ENCODE measurements at regions not wholly inside any gene's neighbourhood (a gene's known extent, or its start where the extent isn't known, plus 50 kb on each side); places are given as distances from the start of the nearest gene placed in this dataset.
"Not testable (repeated sequence)": the region's sequence is repeated elsewhere in the genome, so short reads cannot be mapped to it uniquely, and the experiment has no call there.

GRCh38 chr1:78715181-78715661 is 65.6 kb downstream of the IFI44 start:
- ATAC-seq (no peak), DNase-seq (no peak)
- H3K27ac Mint-ChIP-seq, result no peak overlapping the region
- no peaks in the 10 kb centered on the region for H3K9me3 Mint-ChIP-seq
- H3K27me3 Mint-ChIP-seq, result peaks cover 8% of the 10 kb centered on the region
- H3K4me1 Mint-ChIP-seq, result no peaks in the 10 kb centered on the region
- no peak overlapping the region for H3K4me3 Mint-ChIP-seq

GRCh38 chr1:78716186-78716585 is 66.6 kb downstream of the IFI44 start:
- Mint-ChIP-seq H3K27me3 (peaks cover 5% of the 10 kb centered on the region), H3K4me3 (no peak overlapping the region), H3K4me1 (no peaks in the 10 kb centered on the region), H3K27ac (no peak overlapping the region), H3K9me3 (no peaks in the 10 kb centered on the region)
- DNase-seq (no peak), ATAC-seq (no peak)

DNA sequence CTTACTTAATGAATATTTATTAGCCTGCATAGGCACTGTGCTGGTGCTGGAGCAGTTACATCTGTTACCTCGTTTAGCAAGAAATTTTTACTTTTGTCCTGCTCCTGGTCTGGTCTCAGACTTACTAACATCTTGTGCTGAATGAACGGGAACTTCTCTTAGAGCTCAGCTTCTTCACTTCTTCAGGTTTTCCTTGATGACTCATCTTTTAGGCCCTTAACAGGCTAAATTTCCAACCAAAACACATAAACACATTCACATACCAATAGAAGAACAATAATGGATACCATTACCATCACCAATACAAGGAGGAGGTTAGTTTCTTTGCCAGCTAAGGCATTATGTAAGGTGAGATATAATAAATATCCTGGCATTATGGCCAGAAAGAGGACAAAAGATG is 68.9 kb downstream of the IFI44 start:
- H3K9me3 Mint-ChIP-seq, result no peaks in the 10 kb centered on the region

DNA sequence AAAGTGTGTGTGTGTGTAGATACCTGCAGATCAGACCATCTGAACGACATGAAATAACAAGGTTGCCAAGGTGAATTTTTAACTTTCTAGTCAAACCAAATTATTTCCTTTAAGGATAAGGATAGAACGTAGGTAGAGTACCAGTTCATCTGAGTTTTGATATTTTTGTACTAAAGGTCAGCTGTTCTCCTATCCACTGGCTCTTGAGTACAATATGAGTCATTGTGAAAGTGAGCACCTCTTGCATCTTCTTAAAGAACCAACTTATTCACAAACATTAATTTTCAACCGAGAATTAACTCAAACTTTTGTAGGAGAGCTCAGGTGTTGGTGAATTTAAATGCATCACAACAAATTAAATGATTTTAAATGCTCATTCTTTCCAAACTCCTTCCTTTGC is 71.5 kb downstream of the IFI44 start:
- Mint-ChIP-seq H3K4me1 (no peaks in the 10 kb centered on the region), H3K27ac (no peak overlapping the region), H3K9me3 (no peaks in the 10 kb centered on the region), H3K4me3 (no peak overlapping the region), H3K27me3 (no peaks in the 10 kb centered on the region)
- DNase-seq (no peak), ATAC-seq (no peak)

More for the DNA sequence above, 68.9 kb downstream of the IFI44 start:
- no peak for ATAC-seq
- Mint-ChIP-seq H3K4me1 (no peaks in the 10 kb centered on the region), H3K27ac (no peak overlapping the region), H3K4me3 (no peak overlapping the region), H3K27me3 (peaks cover 5% of the 10 kb centered on the region)
- no peak for DNase-seq

GRCh38 chr1:78722105-78722504 is 72.5 kb downstream of the IFI44 start:
- Mint-ChIP-seq H3K9me3 (no peaks in the 10 kb centered on the region), H3K27me3 (no peaks in the 10 kb centered on the region), H3K4me3 (no peak overlapping the region), H3K4me1 (no peaks in the 10 kb centered on the region), H3K27ac (no peak overlapping the region)
- DNase-seq, result no peak
- no peak for ATAC-seq

GRCh38 chr1:78722521-78722920 is 72.9 kb downstream of the IFI44 start:
- H3K27ac Mint-ChIP-seq, result peak overlapping the region in 1 of 2 donors; percentile 56
- ATAC-seq (no peak), DNase-seq (no peak)
- H3K9me3 Mint-ChIP-seq, result no peaks in the 10 kb centered on the region
- no peak overlapping the region for H3K4me3 Mint-ChIP-seq
- H3K27me3 Mint-ChIP-seq, result no peaks in the 10 kb centered on the region
- no peaks in the 10 kb centered on the region for H3K4me1 Mint-ChIP-seq

DNA sequence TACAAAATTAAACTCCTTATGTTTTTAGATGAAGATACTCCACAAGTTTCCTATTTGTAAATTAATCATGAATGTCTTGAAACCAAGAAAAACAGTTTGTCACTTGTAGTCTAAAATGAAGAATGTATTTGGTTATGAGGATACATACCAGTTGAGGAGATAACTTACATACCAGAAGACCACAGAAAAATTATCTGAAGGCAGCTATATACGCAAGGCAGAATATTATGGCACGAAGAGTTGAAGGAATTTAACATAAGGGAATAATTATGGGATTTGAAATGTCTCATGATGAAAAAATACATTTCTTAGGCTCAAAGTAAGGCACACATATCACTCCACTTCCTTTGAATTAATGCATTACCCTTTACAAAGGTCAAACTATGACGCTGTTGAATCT is 73.3 kb downstream of the IFI44 start:
- ATAC-seq, result no peak
- Mint-ChIP-seq H3K4me1 (no peaks in the 10 kb centered on the region), H3K27ac (no peak overlapping the region), H3K9me3 (no peaks in the 10 kb centered on the region), H3K27me3 (no peaks in the 10 kb centered on the region), H3K4me3 (no peak overlapping the region)
- no peak for DNase-seq

GRCh38 chr1:78726686-78727085 is 77.1 kb downstream of the IFI44 start:
- Mint-ChIP-seq H3K27me3 (peaks cover 12% of the 10 kb centered on the region), H3K4me1 (no peaks in the 10 kb centered on the region), H3K9me3 (no peaks in the 10 kb centered on the region), H3K4me3 (no peak overlapping the region), H3K27ac (peak overlapping the region in 1 of 2 donors; percentile 33)
- DNase-seq (no peak), ATAC-seq (no peak)

DNA sequence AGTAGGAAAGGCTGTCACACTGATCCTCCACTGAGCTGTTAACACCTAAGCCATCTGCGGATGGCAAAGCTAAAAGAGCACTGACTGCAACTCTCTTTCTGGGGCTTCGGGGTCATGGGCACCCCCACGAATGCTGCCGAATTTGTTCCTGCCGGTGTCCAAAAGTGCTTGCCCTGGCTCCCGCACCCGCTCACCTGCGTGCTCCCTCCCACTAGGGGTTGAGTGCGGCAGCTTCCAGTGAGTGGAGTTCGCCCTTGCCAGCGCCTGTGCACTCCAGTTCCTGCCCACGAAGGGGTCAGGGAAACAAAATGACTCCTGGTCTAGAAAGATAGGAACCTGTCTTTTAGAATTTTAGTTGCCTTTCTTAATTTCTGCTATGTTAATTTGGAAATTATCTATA is 78.7 kb downstream of the IFI44 start:
- DNase-seq (no peak), ATAC-seq (no peak)
- no peak overlapping the region for H3K4me3 Mint-ChIP-seq
- H3K9me3 Mint-ChIP-seq, result no peaks in the 10 kb centered on the region
- no peak overlapping the region for H3K27ac Mint-ChIP-seq
- peaks cover 12% of the 10 kb centered on the region for H3K27me3 Mint-ChIP-seq
- H3K4me1 Mint-ChIP-seq, result no peaks in the 10 kb centered on the region

DNA sequence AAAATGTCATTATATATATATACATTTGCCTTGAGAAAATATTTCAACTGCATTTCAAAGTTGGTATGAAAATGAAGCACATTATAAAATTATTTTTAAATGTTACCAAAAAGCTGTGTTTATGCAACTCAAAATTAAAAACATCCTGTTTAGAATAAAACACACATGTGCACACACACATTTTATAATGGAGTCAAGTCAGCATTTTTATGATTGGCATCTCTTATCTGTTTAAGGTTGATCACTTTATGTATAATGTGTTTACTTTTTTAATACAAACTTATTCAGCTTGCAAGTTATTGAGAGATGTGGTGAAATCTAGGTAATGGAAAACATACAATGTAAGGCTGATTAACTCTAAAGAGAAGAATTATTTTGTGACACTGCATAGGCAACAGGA is 80.4 kb downstream of the IFI44 start:
- ATAC-seq (no peak), DNase-seq (no peak)
- Mint-ChIP-seq H3K9me3 (no peaks in the 10 kb centered on the region), H3K27me3 (peaks cover 12% of the 10 kb centered on the region), H3K27ac (no peak overlapping the region), H3K4me1 (no peaks in the 10 kb centered on the region), H3K4me3 (no peak overlapping the region)

- Mint-ChIP-seq H3K4me3 (no peak overlapping the region), H3K4me1 (no peaks in the 10 kb centered on the region), H3K27me3 (peaks cover 12% of the 10 kb centered on the region), H3K27ac (no peak overlapping the region), H3K9me3 (no peaks in the 10 kb centered on the region)
- ATAC-seq (no peak), DNase-seq (no peak)
These were observed 82.0 kb downstream of the IFI44 start for GRCh38 chr1:78731674-78732073.

GRCh38 chr1:78737241-78737640 is 87.6 kb downstream of the IFI44 start:
- H3K4me1 Mint-ChIP-seq, result no peaks in the 10 kb centered on the region
- H3K9me3 Mint-ChIP-seq, result peaks cover 8 to 10% of the 10 kb centered on the region in 2 donors
- DNase-seq (no peak), ATAC-seq (no peak)
- H3K27ac Mint-ChIP-seq, result no peak overlapping the region
- no peak overlapping the region for H3K4me3 Mint-ChIP-seq
- no peaks in the 10 kb centered on the region for H3K27me3 Mint-ChIP-seq

GRCh38 chr1:78743626-78744025 is 94.0 kb downstream of the IFI44 start:
- no peak overlapping the region for H3K27ac Mint-ChIP-seq
- DNase-seq (no peak), ATAC-seq (no peak)
- H3K9me3 Mint-ChIP-seq, result peaks cover 3 to 4% of the 10 kb centered on the region in 2 donors
- no peak overlapping the region for H3K4me3 Mint-ChIP-seq
- no peaks in the 10 kb centered on the region for H3K4me1 Mint-ChIP-seq
- H3K27me3 Mint-ChIP-seq, result no peaks in the 10 kb centered on the region

GRCh38 chr1:78745111-78745510 is 95.5 kb downstream of the IFI44 start:
- no peak overlapping the region for H3K27ac Mint-ChIP-seq

GRCh38 chr1:78753679-78754078 is 104.0 kb downstream of the IFI44 start:
- H3K4me3 Mint-ChIP-seq, H3K4me1 Mint-ChIP-seq, ATAC-seq, H3K27me3 Mint-ChIP-seq, DNase-seq, H3K27ac Mint-ChIP-seq: not testable (repeated sequence)
- H3K9me3 Mint-ChIP-seq, result peaks cover 13 to 18% of the 10 kb centered on the region in 2 donors

More at GRCh38 chr1:78745111-78745510, 95.5 kb downstream of the IFI44 start:
- no peak for DNase-seq
- ATAC-seq, result no peak
- Mint-ChIP-seq H3K4me1 (no peaks in the 10 kb centered on the region), H3K4me3 (no peak overlapping the region), H3K9me3 (no peaks in the 10 kb centered on the region), H3K27me3 (no peaks in the 10 kb centered on the region)

GRCh38 chr1:78755986-78756385 is 106.4 kb downstream of the IFI44 start:
- ATAC-seq, result no peak
- no peak overlapping the region for H3K27ac Mint-ChIP-seq
- DNase-seq, result no peak
- H3K9me3 Mint-ChIP-seq, result peaks cover 13 to 18% of the 10 kb centered on the region in 2 donors
- no peaks in the 10 kb centered on the region for H3K4me1 Mint-ChIP-seq
- no peaks in the 10 kb centered on the region for H3K27me3 Mint-ChIP-seq
- no peak overlapping the region for H3K4me3 Mint-ChIP-seq

DNA sequence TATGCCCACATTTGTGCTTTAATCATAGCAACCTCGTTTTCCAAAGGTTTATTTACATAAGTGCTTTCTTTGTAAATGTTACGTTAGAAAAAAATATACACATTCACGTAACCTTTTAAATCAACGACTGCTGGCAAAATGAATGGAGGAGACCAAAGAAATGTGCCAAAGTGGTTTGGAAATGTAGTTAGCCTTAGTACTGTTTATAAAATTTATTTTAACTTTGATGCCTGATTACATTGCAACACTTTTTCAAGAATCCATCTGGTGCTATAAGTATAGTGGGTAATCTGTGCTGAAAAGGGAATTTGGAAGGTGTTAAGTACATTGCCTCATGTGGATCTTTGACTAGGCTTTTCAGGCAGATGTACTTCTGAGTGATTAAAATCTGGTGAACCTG is 108.9 kb downstream of the IFI44 start:
- Mint-ChIP-seq H3K27ac (no peak overlapping the region), H3K4me1 (no peaks in the 10 kb centered on the region), H3K27me3 (no peaks in the 10 kb centered on the region), H3K4me3 (no peak overlapping the region), H3K9me3 (peaks cover 13 to 16% of the 10 kb centered on the region in 2 donors)
- DNase-seq (no peak), ATAC-seq (no peak)
